Natural killer cell treated with Interleukin-12 subunit alpha and Interleukin-12 subunit beta and Interleukin-15 and Interleukin-18, amount 100 ng/mL, for 72 hours (primary cell): ENCODE measurements at regions not wholly inside any gene's neighbourhood (a gene's known extent, or its start where the extent isn't known, plus 50 kb on each side); places are given as distances from the start of the nearest gene placed in this dataset.
"Not testable (repeated sequence)": the region's sequence is repeated elsewhere in the genome, so short reads cannot be mapped to it uniquely, and the experiment has no call there.

Experiments used
- ATAC-seq, 2 donors: fragments of 150-1000 bp; cut with Tn5 transposase in 1 of 2; sonication (Bioruptor Pico), chemical (Tn5 transposase) in 1 of 2; 2 replicates each; pipeline ENCODE4 v1.10.0; 2021
- DNase-seq: peaks from one replicate; pipeline ENCODE4 v3.0.0; 2022; ENCODE audit warnings: low spot score
- H3K27ac Mint-ChIP-seq, 2 donors: 1 replicate in 1 of 2; 2 replicates in 1 of 2; pipeline ENCODE4 v1.8.0; 2022; ENCODE audit warnings: mixed read lengths in 2 of 2, mild to moderate bottlenecking in 1 of 2, moderate library complexity in 1 of 2
- H3K27me3 Mint-ChIP-seq, 2 donors: 1 replicate in 1 of 2; 2 replicates in 1 of 2; pipeline ENCODE4 v1.8.0; 2022; ENCODE audit warnings: mixed read lengths in 2 of 2
- H3K36me3 Mint-ChIP-seq: one replicate; pipeline ENCODE4 v1.8.0; 2022; ENCODE audit warnings: mixed read lengths
- H3K4me1 Mint-ChIP-seq, 2 donors: 1 replicate in 1 of 2; 2 replicates in 1 of 2; pipeline ENCODE4 v1.8.0; 2022; ENCODE audit warnings: low read depth in 2 of 2, mixed read lengths in 2 of 2, mild to moderate bottlenecking in 1 of 2
- H3K4me3 Mint-ChIP-seq: one replicate; pipeline ENCODE4 v1.8.0; 2022; ENCODE audit warnings: mixed read lengths
- H3K9me3 Mint-ChIP-seq: 2 replicates; pipeline ENCODE4 v1.8.0; 2022; ENCODE audit warnings: mixed read lengths

GRCh38 chr2:184192649-184193048 lies 405.7 kb upstream of the ZNF804A start:
- Mint-ChIP-seq H3K27me3 (no peaks in the 10 kb centered on the region), H3K36me3 (no peaks in the 10 kb centered on the region), H3K4me1 (no peaks in the 10 kb centered on the region), H3K27ac (no peak overlapping the region), H3K4me3 (no peak overlapping the region), H3K9me3 (peaks cover 3% of the 10 kb centered on the region)
- DNase-seq (no peak), ATAC-seq (no peak)

DNA sequence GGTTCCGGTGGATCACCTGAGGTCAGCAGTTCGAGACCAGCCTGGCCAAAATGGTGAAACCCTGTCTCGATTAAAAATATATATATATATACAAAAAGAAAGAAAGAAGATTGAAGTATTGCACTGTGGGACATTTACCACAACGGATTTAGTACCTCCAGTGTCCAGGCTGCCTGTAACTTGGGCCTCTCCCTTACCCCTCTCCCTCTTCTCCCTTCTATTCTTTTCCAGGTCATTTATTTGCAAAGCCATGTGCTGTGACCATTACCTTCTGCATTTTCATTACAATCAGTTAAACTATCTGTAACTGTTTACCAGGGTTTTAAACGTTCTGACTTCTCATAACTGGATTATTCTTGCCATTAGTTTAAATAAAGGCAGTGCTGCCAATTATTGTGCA lies 400.9 kb upstream of the ZNF804A start:
- H3K27ac Mint-ChIP-seq = no peak overlapping the region
- no peak for ATAC-seq
- DNase-seq = no peak
- H3K9me3 Mint-ChIP-seq = peaks cover 3% of the 10 kb centered on the region
- H3K4me1 Mint-ChIP-seq = no peaks in the 10 kb centered on the region
- no peaks in the 10 kb centered on the region for H3K36me3 Mint-ChIP-seq
- no peak overlapping the region for H3K4me3 Mint-ChIP-seq
- H3K27me3 Mint-ChIP-seq = no peaks in the 10 kb centered on the region

- not testable (repeated sequence) for H3K27ac Mint-ChIP-seq, H3K4me1 Mint-ChIP-seq, H3K27me3 Mint-ChIP-seq, H3K36me3 Mint-ChIP-seq, ATAC-seq, H3K4me3 Mint-ChIP-seq, H3K9me3 Mint-ChIP-seq, DNase-seq
Observed at GRCh38 chr2:184198791-184199190, 399.5 kb upstream of the ZNF804A start.

DNA sequence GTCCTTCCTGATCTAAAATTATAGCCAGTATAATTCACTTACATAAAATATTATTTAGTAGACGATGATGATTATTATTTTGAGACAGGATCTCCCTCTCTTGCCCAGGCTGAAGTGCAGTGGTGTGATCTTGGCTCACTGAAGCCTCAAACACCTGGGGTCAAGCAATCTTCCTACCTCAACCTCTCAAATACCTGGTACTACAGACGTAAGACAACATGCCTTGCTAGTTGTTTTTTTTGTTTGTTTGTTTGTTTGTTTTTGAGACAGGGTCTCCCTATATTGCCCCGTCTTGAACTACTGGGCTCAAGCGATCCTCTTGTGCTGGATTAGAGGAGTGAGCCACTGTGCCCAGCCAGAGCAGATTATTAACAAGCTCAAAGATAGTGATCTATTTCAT lies 399.1 kb upstream of the ZNF804A start:
- H3K27me3 Mint-ChIP-seq = no peaks in the 10 kb centered on the region
- H3K4me1 Mint-ChIP-seq = no peaks in the 10 kb centered on the region
- H3K36me3 Mint-ChIP-seq = no peaks in the 10 kb centered on the region
- ATAC-seq (no peak), DNase-seq (no peak)
- no peak overlapping the region for H3K27ac Mint-ChIP-seq
- no peak overlapping the region for H3K4me3 Mint-ChIP-seq
- peaks cover 3% of the 10 kb centered on the region for H3K9me3 Mint-ChIP-seq

- Mint-ChIP-seq H3K36me3 (no peaks in the 10 kb centered on the region), H3K27ac (no peak overlapping the region), H3K4me1 (no peaks in the 10 kb centered on the region), H3K9me3 (peaks cover 3% of the 10 kb centered on the region), H3K4me3 (no peak overlapping the region), H3K27me3 (no peaks in the 10 kb centered on the region)
- ATAC-seq (no peak), DNase-seq (no peak)
Observed at GRCh38 chr2:184201246-184201645, 397.1 kb upstream of the ZNF804A start.

DNA sequence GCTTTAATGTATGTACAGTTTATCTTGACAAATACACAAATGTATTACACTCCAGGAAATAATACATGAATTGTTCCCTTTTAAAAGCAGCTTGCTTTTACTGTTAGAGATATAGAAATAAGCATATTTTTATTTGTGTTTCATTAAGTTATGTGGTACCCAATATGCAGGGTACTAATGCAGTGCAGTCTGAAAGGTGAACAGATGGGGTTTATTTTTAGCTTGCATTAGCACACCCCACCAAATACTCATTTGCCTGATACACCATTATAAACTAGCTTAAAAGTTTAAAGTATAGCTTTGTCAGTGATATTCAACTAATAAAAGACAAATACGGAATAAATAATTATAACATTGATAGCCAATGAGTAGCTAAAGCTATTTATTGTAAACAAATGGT lies 394.7 kb upstream of the ZNF804A start:
- peaks cover 3% of the 10 kb centered on the region for H3K9me3 Mint-ChIP-seq
- ATAC-seq (no peak), DNase-seq (no peak)
- no peak overlapping the region for H3K4me3 Mint-ChIP-seq
- H3K4me1 Mint-ChIP-seq = no peaks in the 10 kb centered on the region
- H3K36me3 Mint-ChIP-seq = no peaks in the 10 kb centered on the region
- H3K27ac Mint-ChIP-seq = no peak overlapping the region
- H3K27me3 Mint-ChIP-seq = no peaks in the 10 kb centered on the region

GRCh38 chr2:184205048-184205596 lies 393.2 kb upstream of the ZNF804A start:
- Mint-ChIP-seq H3K9me3 (no peaks in the 10 kb centered on the region), H3K27me3 (no peaks in the 10 kb centered on the region), H3K36me3 (no peaks in the 10 kb centered on the region), H3K4me1 (no peaks in the 10 kb centered on the region), H3K27ac (no peak overlapping the region), H3K4me3 (no peak overlapping the region)
- ATAC-seq (no peak), DNase-seq (no peak)

DNA sequence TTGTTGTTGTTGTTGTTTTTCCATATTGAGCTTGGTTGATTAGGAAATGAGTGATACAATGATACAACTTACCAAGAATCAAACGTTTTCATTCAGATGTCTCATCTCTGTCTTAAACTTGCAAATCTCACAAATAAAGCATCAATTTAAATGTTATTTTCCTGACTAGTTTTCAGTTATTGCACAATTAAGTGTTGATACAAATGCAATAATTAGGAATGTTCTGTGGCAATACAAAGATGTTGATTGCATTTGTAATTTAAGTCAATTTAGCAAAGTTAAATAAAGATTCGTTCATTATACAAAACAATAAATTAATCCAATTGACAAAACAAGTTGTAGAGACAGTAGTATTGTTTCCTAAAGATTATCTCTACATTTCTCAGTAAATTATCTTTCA lies 392.3 kb upstream of the ZNF804A start:
- ATAC-seq (no peak), DNase-seq (no peak)
- H3K27me3 Mint-ChIP-seq = no peaks in the 10 kb centered on the region
- no peaks in the 10 kb centered on the region for H3K9me3 Mint-ChIP-seq
- no peak overlapping the region for H3K27ac Mint-ChIP-seq
- no peaks in the 10 kb centered on the region for H3K36me3 Mint-ChIP-seq
- H3K4me3 Mint-ChIP-seq = no peak overlapping the region
- H3K4me1 Mint-ChIP-seq = no peaks in the 10 kb centered on the region

- ATAC-seq (no peak), DNase-seq (no peak)
- Mint-ChIP-seq H3K36me3 (no peaks in the 10 kb centered on the region), H3K4me1 (no peaks in the 10 kb centered on the region), H3K4me3 (no peak overlapping the region), H3K9me3 (peaks cover 10% of the 10 kb centered on the region), H3K27me3 (no peaks in the 10 kb centered on the region), H3K27ac (no peak overlapping the region)
Observed at GRCh38 chr2:184210329-184210728, 388.0 kb upstream of the ZNF804A start.

DNA sequence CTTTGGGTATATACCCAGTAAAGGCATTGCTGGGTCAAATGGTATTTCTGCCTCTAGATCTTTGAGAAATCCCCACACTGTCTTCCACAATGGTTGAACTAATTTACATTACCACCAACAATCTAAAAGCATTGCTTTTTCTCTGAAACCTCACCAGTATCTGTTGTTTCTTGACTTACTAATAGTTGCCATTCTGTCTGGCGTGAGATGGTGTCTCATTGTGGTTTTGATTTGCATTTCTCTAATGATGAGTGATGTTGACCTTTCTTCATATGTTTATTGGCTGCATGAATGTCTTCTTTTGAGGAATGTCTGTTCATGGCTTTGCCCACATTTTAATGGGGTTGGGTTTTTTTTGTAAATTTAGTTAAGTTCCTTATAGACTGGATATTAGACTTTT lies 382.6 kb upstream of the ZNF804A start:
- Mint-ChIP-seq H3K36me3 (peaks cover 24% of the 10 kb centered on the region), H3K27ac (no peak overlapping the region), H3K4me3 (no peak overlapping the region), H3K9me3 (peaks cover 26% of the 10 kb centered on the region), H3K27me3 (no peaks in the 10 kb centered on the region), H3K4me1 (no peaks in the 10 kb centered on the region)
- no peak for DNase-seq
- no peak for ATAC-seq

DNA sequence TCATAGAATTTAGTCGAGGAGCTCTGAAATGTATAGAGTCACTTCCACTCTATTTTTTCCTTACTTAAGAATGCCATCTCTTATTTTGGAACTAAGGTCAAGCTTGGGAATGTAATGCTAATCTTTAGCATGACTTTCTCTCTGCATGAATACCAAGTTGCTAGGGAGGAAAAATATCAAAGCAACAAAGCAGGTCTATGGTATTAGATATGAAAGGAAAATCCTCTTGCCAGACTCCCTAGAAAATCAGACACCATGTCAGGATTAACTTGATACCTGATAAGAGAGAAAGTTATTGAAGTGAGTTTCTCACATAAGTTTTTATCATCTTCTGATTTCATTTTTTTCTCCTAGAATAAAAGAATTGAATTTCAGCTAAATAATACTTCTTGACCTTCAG lies 341.7 kb upstream of the ZNF804A start:
- no peak for ATAC-seq
- Mint-ChIP-seq H3K4me1 (no peaks in the 10 kb centered on the region), H3K36me3 (peaks cover 4% of the 10 kb centered on the region), H3K9me3 (peaks cover 15% of the 10 kb centered on the region), H3K27ac (no peak overlapping the region), H3K4me3 (no peak overlapping the region), H3K27me3 (no peaks in the 10 kb centered on the region)
- DNase-seq = no peak

- Mint-ChIP-seq H3K4me1 (no peaks in the 10 kb centered on the region), H3K27me3 (no peaks in the 10 kb centered on the region), H3K36me3 (no peaks in the 10 kb centered on the region), H3K27ac (no peak overlapping the region), H3K9me3 (peaks cover 4% of the 10 kb centered on the region), H3K4me3 (no peak overlapping the region)
- no peak for DNase-seq
- no peak for ATAC-seq
Observed at GRCh38 chr2:184261331-184261730, 337.0 kb upstream of the ZNF804A start.

- H3K4me3 Mint-ChIP-seq = no peak overlapping the region
- H3K9me3 Mint-ChIP-seq = peaks cover 4% of the 10 kb centered on the region
- H3K4me1 Mint-ChIP-seq = no peaks in the 10 kb centered on the region
- no peaks in the 10 kb centered on the region for H3K27me3 Mint-ChIP-seq
- DNase-seq (no peak), ATAC-seq (no peak)
- H3K36me3 Mint-ChIP-seq = no peaks in the 10 kb centered on the region
- H3K27ac Mint-ChIP-seq = no peak overlapping the region
Observed at GRCh38 chr2:184261818-184262217, 336.5 kb upstream of the ZNF804A start.

DNA sequence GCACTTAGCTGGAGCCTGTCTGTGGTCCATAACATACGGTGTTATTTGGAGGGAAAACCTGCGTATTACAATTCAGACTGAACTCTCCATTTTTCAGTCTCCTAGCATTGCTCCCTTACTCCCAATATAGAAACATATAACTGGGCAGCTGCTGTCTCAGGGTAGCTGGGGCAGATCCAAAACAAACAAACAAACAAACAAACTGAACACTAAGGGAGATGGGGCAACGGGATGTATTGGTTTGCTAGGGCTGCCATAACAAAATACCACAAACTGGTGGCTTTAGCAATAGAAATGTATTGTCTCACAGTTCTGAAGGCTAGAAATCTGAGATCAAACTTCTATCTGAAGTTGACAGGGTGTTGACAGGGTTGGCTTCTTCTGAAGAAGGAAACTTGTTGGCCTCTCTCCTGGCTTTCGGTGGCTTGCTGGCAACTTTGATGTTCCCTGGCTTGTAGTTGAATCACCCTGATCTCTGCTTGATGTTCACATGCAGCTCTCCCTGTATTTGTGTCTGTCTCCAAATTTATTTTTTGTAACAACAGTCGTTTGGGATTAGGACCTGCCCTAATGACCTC lies 329.3 kb upstream of the ZNF804A start:
- H3K4me3 Mint-ChIP-seq = no peak overlapping the region
- H3K27me3 Mint-ChIP-seq = no peaks in the 10 kb centered on the region
- H3K27ac Mint-ChIP-seq = no peak overlapping the region
- peaks cover 6% of the 10 kb centered on the region for H3K36me3 Mint-ChIP-seq
- peaks cover 15% of the 10 kb centered on the region for H3K9me3 Mint-ChIP-seq
- no peak for DNase-seq
- ATAC-seq = no peak
- H3K4me1 Mint-ChIP-seq = no peaks in the 10 kb centered on the region

DNA sequence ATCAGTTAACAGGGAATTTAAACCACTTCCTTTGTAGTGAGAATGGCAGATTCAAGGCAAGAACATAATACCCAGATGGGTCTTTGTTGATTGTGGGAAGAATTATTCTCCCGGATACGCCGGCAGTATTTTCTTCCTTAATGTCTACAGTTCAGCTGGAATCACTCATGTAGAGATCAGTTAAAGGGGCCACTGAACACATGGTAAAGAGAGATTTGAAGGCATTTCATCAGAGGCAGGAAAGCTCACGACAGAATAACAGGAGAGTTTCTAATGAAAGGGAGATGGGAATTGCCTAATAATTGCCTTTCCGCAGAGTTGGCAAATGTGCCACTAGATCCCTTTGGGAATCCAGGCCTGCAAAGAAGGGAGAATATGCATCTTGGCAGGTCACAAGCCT lies 327.7 kb upstream of the ZNF804A start:
- peaks cover 6% of the 10 kb centered on the region for H3K36me3 Mint-ChIP-seq
- DNase-seq (no peak), ATAC-seq (no peak)
- no peaks in the 10 kb centered on the region for H3K27me3 Mint-ChIP-seq
- no peak overlapping the region for H3K4me3 Mint-ChIP-seq
- peaks cover 11% of the 10 kb centered on the region for H3K9me3 Mint-ChIP-seq
- H3K27ac Mint-ChIP-seq = no peak overlapping the region
- no peaks in the 10 kb centered on the region for H3K4me1 Mint-ChIP-seq
